ENCODE measurements at regions not wholly inside any gene's neighbourhood (a gene's known extent, or its start where the extent isn't known, plus 50 kb on each side); places are given as distances from the start of the nearest gene placed in this dataset.

GRCh38 chrX:809081-809480 lies 178.5 kb downstream of the SHOX start:
- Histone ChIP-seq H3K9me3 (ENCODE audit: low read depth, low read length, poor library complexity, severe bottlenecking) (peaks cover 25% of the 10 kb centered on the region), H3K27me3 (replicated peaks; ENCODE audit: insufficient read depth, low read depth, low read length, poor library complexity) (no peaks in the 10 kb centered on the region), H3K4me3 (ENCODE audit: low read depth, low read length, poor library complexity, severe bottlenecking) (no peak overlapping the region), H3K4me1 (ENCODE audit: insufficient read depth, low read length, poor library complexity, severe bottlenecking) (no peaks in the 10 kb centered on the region), H3K36me3 (ENCODE audit: insufficient read depth, low read length, poor library complexity, severe bottlenecking) (no peaks in the 10 kb centered on the region), H3K27ac (ENCODE audit: low read depth, low read length, poor library complexity, severe bottlenecking) (no peak overlapping the region)
- no TSS peak for BruUV-seq (replicated peaks)
- DNase-seq (ENCODE audit: low spot score), result no peak
- intact Hi-C loops (cut with micrococcal nuclease; ENCODE audit: unreplicated experiment), result no loop called here
- TF ChIP-seq CTCF (conservative IDR thresholded peaks at IDR 0.05; ENCODE audit: low read depth, low read length) (no peak), EZH2 (IDR thresholded peaks at IDR 0.05; ENCODE audit: borderline replicate concordance, low read depth, low read length, poor library complexity, severe bottlenecking) (no peak)
- CTCF ChIA-PET, result no interaction called here
- POLR2A ChIA-PET (ENCODE audit: low non-redundant PET), result no interaction called here

GRCh38 chrX:806586-806985 lies 176.0 kb downstream of the SHOX start:
- POLR2A ChIA-PET (ENCODE audit: low non-redundant PET), result no interaction called here
- no TSS peak for BruUV-seq (replicated peaks)
- peaks cover 24% of the 10 kb centered on the region for H3K9me3 ChIP-seq (ENCODE audit: low read depth, low read length, poor library complexity, severe bottlenecking)
- H3K27me3 ChIP-seq (replicated peaks; ENCODE audit: insufficient read depth, low read depth, low read length, poor library complexity), result no peaks in the 10 kb centered on the region
- no peak overlapping the region for H3K27ac ChIP-seq (ENCODE audit: low read depth, low read length, poor library complexity, severe bottlenecking)
- no peak overlapping the region for H3K4me3 ChIP-seq (ENCODE audit: low read depth, low read length, poor library complexity, severe bottlenecking)
- no peaks in the 10 kb centered on the region for H3K4me1 ChIP-seq (ENCODE audit: insufficient read depth, low read length, poor library complexity, severe bottlenecking)
- no peak for DNase-seq (ENCODE audit: low spot score)
- CTCF ChIA-PET, result no interaction called here
- H3K36me3 ChIP-seq (ENCODE audit: insufficient read depth, low read length, poor library complexity, severe bottlenecking), result no peaks in the 10 kb centered on the region
- TF ChIP-seq CTCF (conservative IDR thresholded peaks at IDR 0.05; ENCODE audit: low read depth, low read length) (no peak), EZH2 (IDR thresholded peaks at IDR 0.05; ENCODE audit: borderline replicate concordance, low read depth, low read length, poor library complexity, severe bottlenecking) (no peak)
- intact Hi-C loops (cut with micrococcal nuclease; ENCODE audit: unreplicated experiment), result no loop called here

GRCh38 chrX:805988-806387 lies 175.4 kb downstream of the SHOX start:
- BruUV-seq (replicated peaks), result no TSS peak
- TF ChIP-seq EZH2 (IDR thresholded peaks at IDR 0.05; ENCODE audit: borderline replicate concordance, low read depth, low read length, poor library complexity, severe bottlenecking) (no peak), CTCF (conservative IDR thresholded peaks at IDR 0.05; ENCODE audit: low read depth, low read length) (no peak)
- POLR2A ChIA-PET (ENCODE audit: low non-redundant PET), result no interaction called here
- CTCF ChIA-PET, result no interaction called here
- H3K4me1 ChIP-seq (ENCODE audit: insufficient read depth, low read length, poor library complexity, severe bottlenecking), result no peaks in the 10 kb centered on the region
- intact Hi-C loops (cut with micrococcal nuclease; ENCODE audit: unreplicated experiment), result no loop called here
- H3K4me3 ChIP-seq (ENCODE audit: low read depth, low read length, poor library complexity, severe bottlenecking), result no peak overlapping the region
- DNase-seq (ENCODE audit: low spot score), result no peak
- peaks cover 26% of the 10 kb centered on the region for H3K9me3 ChIP-seq (ENCODE audit: low read depth, low read length, poor library complexity, severe bottlenecking)
- H3K36me3 ChIP-seq (ENCODE audit: insufficient read depth, low read length, poor library complexity, severe bottlenecking), result no peaks in the 10 kb centered on the region
- no peak overlapping the region for H3K27ac ChIP-seq (ENCODE audit: low read depth, low read length, poor library complexity, severe bottlenecking)
- H3K27me3 ChIP-seq (replicated peaks; ENCODE audit: insufficient read depth, low read depth, low read length, poor library complexity), result no peaks in the 10 kb centered on the region

All from A673 (cell line).